ENCODE measurements at regions not wholly inside any gene's neighbourhood (a gene's known extent, or its start where the extent isn't known, plus 50 kb on each side); places are given as distances from the start of the nearest gene placed in this dataset.

DNA sequence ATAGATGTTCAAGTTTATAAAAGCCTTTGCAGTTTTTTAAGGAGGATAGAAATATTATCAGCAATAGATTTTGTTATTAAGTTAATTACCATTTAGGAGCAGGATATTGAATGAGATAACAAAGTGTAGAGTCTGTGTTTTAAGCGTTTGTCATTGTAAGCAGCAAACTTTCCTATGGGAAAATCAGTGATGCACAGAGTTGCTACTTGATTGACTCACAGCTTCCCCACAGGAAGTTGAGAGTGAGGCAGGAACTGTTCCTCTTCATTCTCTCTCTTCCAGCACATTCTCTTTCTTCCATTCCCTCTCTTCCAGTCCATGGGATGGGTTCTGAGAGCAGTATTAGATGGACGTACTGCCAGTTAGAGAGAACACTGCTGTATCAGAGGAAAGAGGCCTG lies 867.7 kb upstream of the AGA start:
- no peak for DNase-seq (ENCODE audit: low spot score)
- Mint-ChIP-seq H3K27me3 (ENCODE audit: unreplicated experiment) (no peaks in the 10 kb centered on the region), H3K4me3 (ENCODE audit: unreplicated experiment) (no peak overlapping the region), H3K27ac (ENCODE audit: unreplicated experiment) (no peak overlapping the region), H3K4me1 (ENCODE audit: unreplicated experiment) (peaks cover 7% of the 10 kb centered on the region), H3K36me3 (ENCODE audit: low read depth, unreplicated experiment) (no peaks in the 10 kb centered on the region), H3K9me3 (ENCODE audit: unreplicated experiment) (no peaks in the 10 kb centered on the region)
- TF ChIP-seq, protein P1, sequence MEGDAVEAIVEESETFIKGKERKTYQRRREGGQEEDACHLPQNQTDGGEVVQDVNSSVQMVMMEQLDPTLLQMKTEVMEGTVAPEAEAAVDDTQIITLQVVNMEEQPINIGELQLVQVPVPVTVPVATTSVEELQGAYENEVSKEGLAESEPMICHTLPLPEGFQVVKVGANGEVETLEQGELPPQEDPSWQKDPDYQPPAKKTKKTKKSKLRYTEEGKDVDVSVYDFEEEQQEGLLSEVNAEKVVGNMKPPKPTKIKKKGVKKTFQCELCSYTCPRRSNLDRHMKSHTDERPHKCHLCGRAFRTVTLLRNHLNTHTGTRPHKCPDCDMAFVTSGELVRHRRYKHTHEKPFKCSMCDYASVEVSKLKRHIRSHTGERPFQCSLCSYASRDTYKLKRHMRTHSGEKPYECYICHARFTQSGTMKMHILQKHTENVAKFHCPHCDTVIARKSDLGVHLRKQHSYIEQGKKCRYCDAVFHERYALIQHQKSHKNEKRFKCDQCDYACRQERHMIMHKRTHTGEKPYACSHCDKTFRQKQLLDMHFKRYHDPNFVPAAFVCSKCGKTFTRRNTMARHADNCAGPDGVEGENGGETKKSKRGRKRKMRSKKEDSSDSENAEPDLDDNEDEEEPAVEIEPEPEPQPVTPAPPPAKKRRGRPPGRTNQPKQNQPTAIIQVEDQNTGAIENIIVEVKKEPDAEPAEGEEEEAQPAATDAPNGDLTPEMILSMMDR (IDR thresholded peaks at IDR 0.05; ENCODE audit: unreplicated experiment) = no peak

DNA sequence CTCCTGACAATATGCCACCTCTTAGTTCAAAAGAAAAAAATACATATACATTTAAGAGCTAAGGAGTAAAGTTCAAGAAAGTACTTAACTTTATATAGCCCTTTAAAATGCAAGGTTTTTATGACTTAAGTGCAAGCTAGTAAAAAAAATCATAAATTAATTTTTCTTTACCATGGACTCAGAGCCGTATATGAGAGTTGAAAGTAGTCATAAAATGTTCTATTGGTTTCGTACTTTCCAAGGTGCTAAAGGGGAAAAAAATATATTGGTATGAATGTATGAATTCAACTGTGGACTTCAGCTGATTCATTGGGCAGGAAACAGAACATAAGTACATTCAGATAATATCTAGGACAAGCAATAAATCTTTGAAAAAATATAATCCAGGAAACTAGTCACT lies 869.8 kb upstream of the AGA start:
- no peaks in the 10 kb centered on the region for H3K36me3 Mint-ChIP-seq (ENCODE audit: low read depth, unreplicated experiment)
- no peak overlapping the region for H3K4me3 Mint-ChIP-seq (ENCODE audit: unreplicated experiment)
- no peaks in the 10 kb centered on the region for H3K27me3 Mint-ChIP-seq (ENCODE audit: unreplicated experiment)
- no peaks in the 10 kb centered on the region for H3K9me3 Mint-ChIP-seq (ENCODE audit: unreplicated experiment)
- H3K4me1 Mint-ChIP-seq (ENCODE audit: unreplicated experiment) = peaks cover 7% of the 10 kb centered on the region
- DNase-seq (ENCODE audit: low spot score) = no peak
- no peak overlapping the region for H3K27ac Mint-ChIP-seq (ENCODE audit: unreplicated experiment)
- TF ChIP-seq, protein P1 (IDR thresholded peaks at IDR 0.05; ENCODE audit: unreplicated experiment) = no peak

DNA sequence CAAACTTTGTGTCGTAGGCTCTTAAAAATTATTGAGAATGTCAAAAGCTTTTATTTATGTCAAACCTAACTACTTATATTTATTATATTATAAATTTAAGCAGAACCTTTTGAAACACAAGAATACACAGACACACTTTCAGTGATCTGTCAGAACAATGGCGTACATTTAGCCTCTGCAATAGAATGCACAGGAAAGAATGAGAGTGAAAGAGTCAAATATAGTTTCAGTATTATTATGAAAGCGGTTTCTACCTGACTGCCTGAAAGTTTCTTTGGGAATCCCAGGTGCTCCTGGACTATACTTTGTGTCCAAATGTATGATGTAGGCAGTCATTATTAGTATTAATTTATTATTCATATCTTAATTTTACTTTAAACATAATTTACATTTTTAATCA lies 872.0 kb upstream of the AGA start:
- Mint-ChIP-seq H3K27me3 (ENCODE audit: unreplicated experiment) (no peaks in the 10 kb centered on the region), H3K27ac (ENCODE audit: unreplicated experiment) (no peak overlapping the region), H3K4me1 (ENCODE audit: unreplicated experiment) (peaks cover 7% of the 10 kb centered on the region), H3K9me3 (ENCODE audit: unreplicated experiment) (no peaks in the 10 kb centered on the region), H3K36me3 (ENCODE audit: low read depth, unreplicated experiment) (no peaks in the 10 kb centered on the region), H3K4me3 (ENCODE audit: unreplicated experiment) (no peak overlapping the region)
- DNase-seq (ENCODE audit: low spot score) = no peak
- TF ChIP-seq, protein P1 (IDR thresholded peaks at IDR 0.05; ENCODE audit: unreplicated experiment) = no peak

DNA sequence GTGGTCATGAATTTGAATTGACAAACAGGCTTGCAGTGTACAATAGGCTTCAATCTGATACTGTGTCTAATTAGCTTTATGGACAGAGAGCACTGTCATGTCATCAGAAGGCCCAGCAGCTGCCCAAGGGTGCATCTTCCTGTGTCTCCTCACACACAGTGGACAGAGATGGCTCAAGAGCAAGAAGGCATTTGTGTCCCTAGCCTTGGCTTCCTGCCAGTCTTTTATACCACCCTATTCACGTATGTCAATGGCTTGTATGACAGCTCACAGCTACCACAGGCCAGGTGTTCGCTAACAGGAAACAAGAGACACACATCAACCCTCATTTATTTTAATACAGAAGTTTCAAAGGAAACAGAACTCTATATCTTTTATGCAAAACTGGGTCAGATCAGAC lies 874.0 kb upstream of the AGA start:
- Mint-ChIP-seq H3K27ac (ENCODE audit: unreplicated experiment) (no peak overlapping the region), H3K9me3 (ENCODE audit: unreplicated experiment) (no peaks in the 10 kb centered on the region), H3K36me3 (ENCODE audit: low read depth, unreplicated experiment) (no peaks in the 10 kb centered on the region), H3K4me3 (ENCODE audit: unreplicated experiment) (no peak overlapping the region), H3K27me3 (ENCODE audit: unreplicated experiment) (no peaks in the 10 kb centered on the region), H3K4me1 (ENCODE audit: unreplicated experiment) (peaks cover under 1% of the 10 kb centered on the region)
- TF ChIP-seq, protein P1 (IDR thresholded peaks at IDR 0.05; ENCODE audit: unreplicated experiment) = no peak
- no peak for DNase-seq (ENCODE audit: low spot score)

DNA sequence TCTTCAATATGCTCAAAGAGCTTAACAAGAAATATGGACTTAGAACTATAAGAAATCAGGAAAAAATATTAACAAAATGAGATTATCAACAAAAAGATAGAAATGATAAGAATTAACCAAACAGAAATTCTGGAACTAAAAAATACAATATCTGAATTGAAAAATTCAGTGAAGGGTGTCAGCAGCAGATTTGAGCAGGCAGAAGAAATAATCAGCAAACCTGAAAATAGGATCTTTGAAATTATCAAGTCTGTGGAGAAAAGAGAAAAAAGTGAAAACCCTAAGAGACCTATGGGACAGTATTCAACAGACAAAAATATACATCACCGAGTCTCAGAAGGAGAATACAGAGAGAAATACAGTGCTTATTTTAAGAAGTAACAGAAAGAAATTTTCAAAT lies 877.8 kb upstream of the AGA start:
- Mint-ChIP-seq H3K36me3 (ENCODE audit: low read depth, unreplicated experiment) (no peaks in the 10 kb centered on the region), H3K27me3 (ENCODE audit: unreplicated experiment) (no peaks in the 10 kb centered on the region), H3K4me1 (ENCODE audit: unreplicated experiment) (peaks cover 5% of the 10 kb centered on the region), H3K9me3 (ENCODE audit: unreplicated experiment) (no peaks in the 10 kb centered on the region), H3K4me3 (ENCODE audit: unreplicated experiment) (no peak overlapping the region), H3K27ac (ENCODE audit: unreplicated experiment) (no peak overlapping the region)
- TF ChIP-seq, protein P1 (IDR thresholded peaks at IDR 0.05; ENCODE audit: unreplicated experiment) = no peak
- DNase-seq (ENCODE audit: low spot score) = no peak

Measured in endothelial cell (in vitro differentiated cells).